H4 (cell line): ENCODE measurements at regions not wholly inside any gene's neighbourhood (a gene's known extent, or its start where the extent isn't known, plus 50 kb on each side); places are given as distances from the start of the nearest gene placed in this dataset.

Experiments
- DNase-seq: peaks from one replicate; pipeline ENCODE4 v3.0.0-alpha.2; 2015; ENCODE audit warnings: low spot score

DNA sequence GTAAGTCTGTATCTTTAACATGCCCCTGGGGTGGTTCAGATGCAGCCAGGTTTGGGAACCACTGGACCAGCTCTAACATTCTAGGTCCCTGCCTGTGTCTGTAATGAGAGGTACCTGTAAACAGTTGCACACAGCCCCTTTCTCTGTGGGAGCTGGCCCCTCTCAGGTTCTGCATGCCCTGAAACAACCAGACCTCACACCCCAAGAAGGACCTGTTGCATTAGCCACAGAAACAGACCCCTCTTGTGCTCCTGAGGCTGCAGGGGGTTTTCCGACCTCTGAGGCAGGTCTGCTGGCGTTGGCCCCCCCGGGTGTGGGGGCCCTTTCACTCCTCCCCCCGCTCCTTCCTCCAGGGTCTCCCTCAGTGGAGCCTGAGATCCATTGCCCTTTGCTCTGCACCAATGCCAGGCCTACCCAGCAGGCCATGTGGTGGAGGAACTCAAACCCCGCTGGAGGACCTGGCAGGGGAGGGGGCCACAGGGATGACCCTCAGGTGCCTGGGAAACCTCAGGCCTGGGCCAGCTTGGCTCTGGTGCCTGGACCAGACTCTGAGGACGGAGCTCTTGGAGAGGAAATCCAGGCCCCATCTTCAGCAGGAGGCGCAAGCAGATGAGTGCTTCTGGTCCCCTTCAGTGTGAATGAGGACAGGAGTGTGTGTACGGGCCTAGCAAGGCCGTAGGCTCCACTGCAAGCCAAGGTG is 61.4 kb upstream of the PJA1 start:
- DNase-seq = no peak

DNA sequence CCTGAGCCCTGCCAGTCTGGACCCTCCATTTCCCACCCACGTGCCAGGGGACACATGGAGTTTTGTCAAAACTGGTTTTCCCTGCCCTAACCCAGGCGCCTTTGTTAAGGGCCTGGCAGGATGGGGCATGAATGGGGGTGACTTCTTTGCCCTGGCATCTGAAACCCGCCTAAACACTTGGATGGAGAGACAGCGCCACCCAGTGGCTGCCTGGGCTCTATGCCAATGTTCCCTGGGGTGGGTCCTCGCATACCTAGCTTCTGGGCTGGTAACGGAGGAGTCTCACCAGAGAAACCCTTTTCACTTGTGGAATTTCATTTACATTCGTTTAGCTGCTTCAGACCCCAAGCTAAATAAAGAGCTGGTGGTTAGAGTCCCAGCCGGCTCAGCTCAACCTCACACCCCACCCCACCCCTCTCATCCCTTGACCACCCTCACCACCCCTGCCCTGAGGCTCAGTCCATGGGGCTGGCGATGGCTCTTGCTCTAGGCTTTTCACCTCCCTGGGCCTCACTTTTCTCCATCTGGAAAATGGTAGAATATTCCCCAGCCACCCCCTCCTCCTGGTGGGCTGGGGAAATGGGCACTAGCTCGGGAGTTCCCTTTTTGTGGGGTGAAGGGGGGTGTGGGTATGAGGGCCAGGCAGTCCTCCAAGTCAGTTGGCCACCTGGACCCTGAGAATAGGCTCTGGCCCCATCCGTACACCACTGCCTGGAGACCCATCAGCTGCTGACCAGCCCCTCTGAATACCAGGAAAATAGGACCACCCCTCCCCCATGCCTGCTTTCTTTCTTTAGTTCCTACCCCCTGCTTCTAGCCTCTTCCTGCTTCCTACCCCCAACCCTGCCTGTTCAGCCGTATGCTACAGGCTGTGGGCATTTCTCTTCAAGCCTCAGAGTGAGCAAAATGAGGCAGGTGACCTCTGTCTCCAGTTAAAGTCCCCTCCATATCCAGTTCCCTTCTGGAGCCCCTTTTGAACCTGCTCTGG is 57.1 kb upstream of the PJA1 start:
- peak; percentile 57 for DNase-seq

DNA sequence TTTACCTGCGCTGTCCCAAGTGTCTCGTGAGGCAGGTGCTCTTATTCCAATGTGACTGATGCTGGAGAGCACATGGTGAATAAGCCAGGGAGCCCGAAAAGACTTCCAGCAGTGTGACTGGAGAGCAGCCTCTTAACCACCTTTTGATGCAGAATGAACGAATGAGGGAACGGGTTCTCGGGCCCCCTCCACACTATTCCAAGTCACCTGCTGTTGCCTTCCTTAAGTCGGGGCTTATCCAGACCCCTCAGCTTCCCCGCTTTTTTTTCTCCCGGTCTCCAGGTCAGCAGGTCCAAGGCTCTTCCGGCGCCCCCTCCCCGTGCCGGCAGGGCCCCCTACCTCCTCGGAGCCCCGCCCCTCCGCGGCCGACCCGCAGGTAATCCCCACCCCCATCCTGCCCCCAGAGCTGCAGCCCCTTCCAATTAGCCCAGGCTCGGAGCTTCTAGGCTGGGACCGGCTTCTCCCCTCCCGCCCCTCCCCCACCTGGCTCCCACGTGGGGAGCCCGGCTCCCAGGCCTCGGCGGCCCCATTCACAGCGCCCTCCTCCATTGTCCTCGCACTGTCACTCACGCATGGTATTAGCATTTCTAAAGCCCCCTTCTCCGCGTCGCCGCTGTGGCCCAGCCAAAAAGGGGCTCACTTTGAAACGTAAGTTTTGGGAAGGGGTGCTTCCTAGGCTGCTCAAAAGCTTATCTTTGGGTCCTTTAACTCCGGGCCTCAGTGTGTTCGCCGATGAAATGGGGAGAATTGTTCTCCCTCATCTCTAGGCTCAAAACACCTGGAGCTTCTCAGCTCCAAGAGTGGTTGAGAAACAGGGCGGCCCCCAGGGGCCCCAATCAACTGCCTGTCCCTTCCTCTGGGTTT is 56.2 kb upstream of the PJA1 start:
- no peak for DNase-seq

GRCh38 chrX:69218407-69218997 is 53.2 kb upstream of the PJA1 start:
- DNase-seq = no peak

DNA sequence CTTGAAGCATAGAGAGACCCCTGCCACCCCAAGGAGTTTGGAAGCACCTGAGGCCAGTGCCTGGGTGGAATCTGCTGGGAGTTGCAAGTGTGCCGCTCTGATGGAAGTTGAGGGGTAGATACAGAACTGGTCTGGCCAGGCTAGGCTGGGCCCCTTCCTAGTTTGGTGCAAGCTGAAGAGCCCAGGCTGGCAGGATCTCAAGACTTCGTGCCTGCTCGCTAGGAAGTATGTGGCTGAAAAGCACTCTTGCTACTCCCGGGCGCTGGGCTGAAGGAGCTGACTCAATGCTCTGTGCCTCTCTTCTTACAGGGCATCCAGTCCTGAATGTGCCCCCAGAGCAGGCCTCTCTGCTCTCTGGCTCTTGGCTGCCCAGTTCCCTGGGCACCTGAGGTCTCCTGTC is 51.7 kb upstream of the PJA1 start:
- DNase-seq = no peak

GRCh38 chrX:69216446-69216845 is 51.2 kb upstream of the PJA1 start:
- DNase-seq = no peak

GRCh38 chrX:69215161-69215875 is 50.1 kb upstream of the PJA1 start:
- no peak for DNase-seq
